NCI-H2107 treated with DMSO at 0.1 percent for 48 hours (cell line): ENCODE measurements at regions not wholly inside any gene's neighbourhood (a gene's known extent, or its start where the extent isn't known, plus 50 kb on each side); places are given as distances from the start of the nearest gene placed in this dataset.
A peak's percentile ranks its signal among the peaks of the same experiment; 100 is the strongest.
"Not testable (repeated sequence)": the region's sequence is repeated elsewhere in the genome, so short reads cannot be mapped to it uniquely, and the experiment has no call there.

Source experiments
- DNase-seq: peaks from one replicate; lab custom pipeline; 2025; ENCODE audit not compliant: unreplicated experiment; lab: John Stamatoyannopoulos, UW

- no peak for DNase-seq
Measured at GRCh38 chr12:88918161-88918560, 337.9 kb upstream of the KITLG start.

GRCh38 chr12:88914967-88915366 is 334.7 kb upstream of the KITLG start:
- no peak for DNase-seq

- peak; percentile 9 for DNase-seq
Measured at GRCh38 chr12:88909510-88909909, 329.2 kb upstream of the KITLG start.

- no peak for DNase-seq
Measured at GRCh38 chr12:88908345-88908744, 328.1 kb upstream of the KITLG start.

GRCh38 chr12:88904705-88905104 is 324.4 kb upstream of the KITLG start:
- no peak for DNase-seq

GRCh38 chr12:88903333-88903732 is 323.1 kb upstream of the KITLG start:
- no peak for DNase-seq

- no peak for DNase-seq
Measured at GRCh38 chr12:88897723-88898122, 317.5 kb upstream of the KITLG start.

- DNase-seq: no peak
Measured at GRCh38 chr12:88896958-88897357, 316.7 kb upstream of the KITLG start.

GRCh38 chr12:88895634-88896033 is 315.4 kb upstream of the KITLG start:
- no peak for DNase-seq

GRCh38 chr12:88893801-88894200 is 313.5 kb upstream of the KITLG start:
- peak; percentile 65 for DNase-seq

GRCh38 chr12:88891434-88891833 is 311.2 kb upstream of the KITLG start:
- DNase-seq: not testable (repeated sequence)

GRCh38 chr12:88889326-88890110 is 309.2 kb upstream of the KITLG start:
- no peak for DNase-seq

- no peak for DNase-seq
Measured at GRCh38 chr12:88884600-88884999, 304.3 kb upstream of the KITLG start.

- no peak for DNase-seq
Measured at GRCh38 chr12:88882662-88883061, 302.4 kb upstream of the KITLG start.

GRCh38 chr12:88880051-88880450 is 299.8 kb upstream of the KITLG start:
- DNase-seq: no peak

GRCh38 chr12:88878295-88878694 is 298.0 kb upstream of the KITLG start:
- no peak for DNase-seq

GRCh38 chr12:88876857-88877256 is 296.6 kb upstream of the KITLG start:
- no peak for DNase-seq

- no peak for DNase-seq
Measured at GRCh38 chr12:88870000-88870737, 289.9 kb upstream of the KITLG start.

GRCh38 chr12:88868050-88868449 is 287.8 kb upstream of the KITLG start:
- no peak for DNase-seq

- no peak for DNase-seq
Measured at GRCh38 chr12:88867510-88867909, 287.2 kb upstream of the KITLG start.

- no peak for DNase-seq
Measured at GRCh38 chr12:88866881-88867280, 286.6 kb upstream of the KITLG start.

- no peak for DNase-seq
Measured at GRCh38 chr12:88865537-88865936, 285.3 kb upstream of the KITLG start.
